OCI-M1 (cell line): ENCODE measurements at regions not wholly inside any gene's neighbourhood (a gene's known extent, or its start where the extent isn't known, plus 50 kb on each side); places are given as distances from the start of the nearest gene placed in this dataset.
"Not testable (repeated sequence)": the region's sequence is repeated elsewhere in the genome, so short reads cannot be mapped to it uniquely, and the experiment has no call there.

Source experiments
- DNase-seq: peaks from one replicate; lab custom pipeline; 2025; lab: John Stamatoyannopoulos, UW

- DNase-seq, result no peak
Observed at GRCh38 chr18:79595876-79596374, 83.7 kb upstream of the CTDP1 start.

GRCh38 chr18:79596446-79597175 lies 83.0 kb upstream of the CTDP1 start:
- DNase-seq, result no peak

DNA sequence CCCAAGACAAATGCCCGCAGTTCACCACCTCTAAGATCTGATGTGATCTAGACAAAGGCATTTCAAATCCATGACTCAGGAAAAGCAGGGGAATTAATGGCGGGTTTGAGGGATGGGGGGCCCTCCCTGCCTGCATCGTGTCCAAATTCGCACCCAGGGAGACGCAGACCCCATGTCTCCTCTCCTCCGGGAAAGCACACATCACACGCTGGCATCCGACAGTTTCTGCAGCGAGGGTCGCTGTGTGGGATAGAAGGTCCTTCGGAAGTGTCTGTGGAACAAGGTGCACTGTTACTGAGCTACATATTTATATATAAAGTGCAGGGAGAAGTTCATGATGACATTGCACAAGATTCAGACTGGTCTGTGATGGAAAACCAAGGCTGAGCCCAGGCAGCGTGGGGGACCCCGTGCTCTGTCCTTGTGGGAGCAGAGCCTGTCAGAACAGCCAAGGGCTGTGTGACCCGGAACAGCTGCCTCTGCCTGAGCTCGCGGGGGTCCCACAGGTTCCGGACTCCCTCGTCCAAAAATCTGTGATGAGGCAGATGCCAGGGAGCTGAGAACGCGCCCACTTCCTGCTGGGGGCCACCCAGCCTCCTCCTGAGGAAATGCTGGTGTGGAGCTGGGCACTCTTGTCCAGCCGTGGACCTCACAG lies 82.3 kb upstream of the CTDP1 start:
- DNase-seq, result no peak

GRCh38 chr18:79597831-79598632 lies 81.6 kb upstream of the CTDP1 start:
- no peak for DNase-seq

GRCh38 chr18:79598633-79599175 lies 80.9 kb upstream of the CTDP1 start:
- no peak for DNase-seq

DNA sequence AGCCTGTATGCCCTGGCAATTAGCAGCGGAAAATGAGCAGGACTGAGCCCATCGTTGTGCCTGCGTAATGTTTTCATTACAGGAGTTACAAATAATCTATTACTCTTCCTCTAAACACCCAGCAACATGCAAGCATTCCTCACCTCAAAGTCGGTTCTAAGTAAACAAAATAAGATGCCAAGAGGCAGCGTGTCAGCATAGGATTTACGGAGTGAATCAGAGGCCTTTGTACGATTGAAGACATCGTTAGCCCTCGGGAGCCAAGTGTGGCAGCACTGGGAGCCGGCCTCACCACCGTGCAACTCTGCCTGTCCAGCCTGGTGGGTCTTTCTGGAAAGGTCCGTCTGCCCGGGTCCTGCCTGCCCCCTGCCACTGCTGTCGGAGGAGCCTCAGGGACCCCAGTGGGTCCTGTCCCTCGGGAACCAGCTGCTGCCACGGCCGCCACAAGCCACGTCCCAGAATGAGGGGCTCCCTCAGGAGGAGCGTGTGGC lies 80.1 kb upstream of the CTDP1 start:
- no peak for DNase-seq

- no peak for DNase-seq
Observed at GRCh38 chr18:79600141-79600540, 79.5 kb upstream of the CTDP1 start.

GRCh38 chr18:79600596-79600995 lies 79.0 kb upstream of the CTDP1 start:
- DNase-seq, result no peak

DNA sequence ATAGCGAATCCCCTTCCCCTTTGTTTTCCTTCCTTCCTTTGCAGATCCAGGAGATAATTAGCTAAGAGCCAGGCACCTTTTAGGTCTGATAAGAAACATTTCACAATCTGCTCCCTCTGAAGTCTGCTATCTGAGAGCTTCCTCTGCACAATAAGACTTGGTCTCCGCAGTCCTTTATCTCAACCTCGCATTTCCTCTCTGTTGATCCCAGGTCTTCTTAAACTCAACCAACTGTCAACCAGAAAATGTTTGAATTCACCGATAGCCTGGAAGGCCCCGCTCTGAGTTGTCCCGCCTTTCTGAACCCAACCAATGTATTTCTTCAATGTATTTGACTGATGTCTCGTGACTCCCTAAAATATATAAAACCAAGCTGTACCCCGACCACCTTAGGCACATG lies 78.4 kb upstream of the CTDP1 start:
- peak; percentile 94 for DNase-seq

DNA sequence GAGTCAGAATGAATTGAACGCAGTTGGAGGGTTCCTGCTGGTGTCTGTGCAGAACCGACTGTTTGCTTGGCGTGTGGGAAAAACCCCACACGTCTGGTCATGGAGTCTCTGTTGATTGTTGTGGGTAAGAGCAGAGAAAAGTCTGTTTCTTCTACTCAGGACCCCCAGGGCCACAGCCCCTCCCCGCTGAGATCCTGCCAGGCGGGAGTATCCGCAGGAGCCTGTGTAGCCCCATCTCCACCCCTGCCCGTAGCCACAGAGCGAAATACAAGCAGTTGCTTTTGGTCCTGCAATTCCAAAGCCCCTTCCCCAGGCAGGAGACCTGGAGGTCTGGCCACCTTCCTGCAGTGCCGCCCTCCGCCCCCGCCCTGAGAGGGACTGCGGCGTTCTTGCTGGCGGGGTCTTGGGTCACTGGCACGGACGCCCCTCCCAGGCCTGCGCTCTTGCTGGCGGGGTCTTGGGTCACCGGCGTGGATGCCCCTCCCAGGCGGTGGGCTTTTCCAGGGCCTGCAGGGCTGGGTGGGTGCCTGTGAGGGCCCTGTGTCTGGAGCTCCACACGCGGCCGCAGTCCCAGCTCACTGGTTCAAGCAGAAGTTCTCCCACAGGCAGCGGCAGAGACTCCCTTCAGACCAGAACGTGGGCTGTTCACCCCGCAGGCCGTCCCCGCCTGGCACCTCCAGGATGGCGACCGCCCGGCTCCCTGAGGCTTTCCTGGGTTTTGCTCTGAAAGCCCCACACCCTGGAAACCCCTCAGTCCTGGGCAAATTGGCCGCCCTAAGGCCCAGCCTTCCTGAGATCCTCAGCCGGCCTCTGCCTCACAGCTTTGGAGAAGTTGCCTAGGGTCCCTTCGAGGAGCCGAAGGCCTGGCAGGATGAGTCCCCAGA lies 76.0 kb upstream of the CTDP1 start:
- no peak for DNase-seq

- DNase-seq, result no peak
Observed at GRCh38 chr18:79604205-79604912, 75.2 kb upstream of the CTDP1 start.

DNA sequence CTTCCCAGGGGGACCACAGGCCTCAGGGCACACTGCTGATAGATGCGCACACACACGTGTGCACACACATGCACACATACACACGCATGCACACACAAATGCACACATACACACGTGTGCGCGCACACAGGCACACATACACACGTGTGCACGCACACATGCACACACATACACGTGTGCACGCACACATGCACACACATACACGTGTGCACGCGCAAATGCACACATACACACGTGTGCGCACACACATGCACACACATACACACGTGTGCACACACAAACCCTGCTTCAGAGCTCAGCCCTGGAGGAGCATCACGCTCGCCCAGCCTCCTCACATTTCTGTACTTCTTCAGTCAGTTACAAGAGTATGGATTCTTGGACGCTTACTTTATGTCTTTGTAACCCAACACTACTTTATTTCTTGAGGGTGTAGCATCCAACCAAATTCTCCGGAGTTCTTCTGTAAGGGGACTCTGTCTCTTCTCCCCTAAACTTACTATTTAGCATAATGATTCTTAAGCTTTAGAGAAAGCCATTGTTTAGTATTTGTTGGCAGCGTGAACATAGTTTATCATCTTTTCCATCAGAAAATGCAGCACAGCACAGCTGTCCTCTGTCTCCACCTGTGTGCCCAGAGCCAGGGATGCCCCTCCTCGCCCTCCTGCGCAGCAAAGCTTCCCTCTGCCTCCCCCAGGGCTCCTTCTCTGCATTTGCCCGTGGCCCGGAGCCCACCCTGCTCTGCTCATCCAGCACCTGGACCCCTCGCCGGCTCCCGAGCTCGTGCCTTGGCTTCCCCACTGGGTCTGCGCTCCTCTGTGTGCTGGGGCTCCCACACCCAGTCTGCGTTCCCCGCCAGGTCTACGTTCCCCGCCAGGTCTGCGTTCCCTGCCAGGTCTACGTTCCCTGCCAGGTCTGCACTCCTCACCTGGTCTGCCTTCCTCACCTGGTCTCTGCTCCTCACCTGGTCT lies 74.4 kb upstream of the CTDP1 start:
- DNase-seq, result no peak

- DNase-seq, result not testable (repeated sequence)
Observed at GRCh38 chr18:79606071-79606470, 73.5 kb upstream of the CTDP1 start.

GRCh38 chr18:79606621-79607331 lies 72.8 kb upstream of the CTDP1 start:
- DNase-seq, result no peak

DNA sequence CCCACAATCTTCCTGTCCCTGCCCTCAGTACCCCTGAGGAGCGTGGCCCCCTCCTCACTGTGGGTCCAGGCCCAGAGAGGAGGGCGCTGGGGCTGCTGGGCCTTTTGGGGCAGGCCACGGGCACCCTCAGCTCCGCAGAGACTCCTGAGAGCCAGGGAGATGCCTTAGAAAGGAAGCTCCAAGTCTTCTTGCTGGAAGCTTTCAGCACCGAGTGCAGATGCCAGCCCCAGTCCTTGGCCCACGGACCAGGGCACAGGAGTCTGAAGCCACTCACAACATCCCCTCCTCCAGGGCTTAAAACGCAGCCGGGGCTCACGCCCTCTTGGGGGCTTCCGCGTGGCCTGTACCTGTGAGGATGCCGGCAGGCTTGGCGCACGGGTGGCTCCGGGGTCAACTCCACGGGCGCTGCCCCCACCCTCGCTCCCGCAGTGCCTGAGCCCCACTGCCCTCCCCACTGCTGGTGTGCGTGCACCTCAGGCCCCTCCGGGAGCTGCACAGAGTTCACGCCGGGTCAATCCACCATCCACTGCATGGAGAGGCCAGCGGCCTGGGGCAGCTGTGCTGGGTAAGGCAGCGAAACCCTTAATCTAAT lies 72.1 kb upstream of the CTDP1 start:
- no peak for DNase-seq

DNA sequence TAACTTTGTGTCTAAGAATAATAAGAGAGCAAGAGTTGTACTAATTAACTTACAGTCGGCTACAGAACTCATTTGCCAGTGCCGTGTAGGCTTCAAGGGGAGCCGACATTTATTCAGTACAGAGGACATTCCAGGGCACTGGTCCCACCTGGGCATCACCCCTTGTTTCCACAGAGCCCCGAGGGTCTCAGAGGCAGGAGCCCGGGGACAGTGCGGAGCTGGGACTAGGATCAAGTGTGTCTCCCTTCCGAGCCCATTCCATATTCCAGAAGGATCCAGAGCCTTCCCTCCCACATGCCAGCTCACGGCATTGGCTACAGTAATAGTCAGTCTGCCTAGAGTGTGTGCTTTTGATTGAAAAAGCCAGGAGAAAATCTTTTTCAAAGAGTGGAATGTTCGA lies 71.5 kb upstream of the CTDP1 start:
- no peak for DNase-seq

- DNase-seq, result no peak
Observed at GRCh38 chr18:79608535-79608934, 71.1 kb upstream of the CTDP1 start.

GRCh38 chr18:79608999-79609461 lies 70.6 kb upstream of the CTDP1 start:
- DNase-seq, result no peak
